AG09309 (cell line): ENCODE measurements at regions not wholly inside any gene's neighbourhood (a gene's known extent, or its start where the extent isn't known, plus 50 kb on each side); places are given as distances from the start of the nearest gene placed in this dataset.
"Not testable (repeated sequence)": the region's sequence is repeated elsewhere in the genome, so short reads cannot be mapped to it uniquely, and the experiment has no call there.

Experiments used
- DNase-seq: peaks from one replicate; pipeline ENCODE4 v3.0.0-alpha.2; 2010; ENCODE audit warnings: low read depth
- H3K4me3 ChIP-seq: 2 replicates; pipeline ENCODE4 v1.5.1; 2011; ENCODE audit warnings: mild to moderate bottlenecking, low read depth, low read length, moderate library complexity; ENCODE audit not compliant: control insufficient read depth
- CTCF ChIP-seq: IDR thresholded peaks from 2 replicates; pipeline ENCODE4 v1.5.1; 2011; ENCODE audit warnings: mild to moderate bottlenecking, low read depth, low read length, inconsistent platforms; ENCODE audit not compliant: insufficient read depth, control insufficient read depth; ENCODE audit errors: missing control alignments

DNA sequence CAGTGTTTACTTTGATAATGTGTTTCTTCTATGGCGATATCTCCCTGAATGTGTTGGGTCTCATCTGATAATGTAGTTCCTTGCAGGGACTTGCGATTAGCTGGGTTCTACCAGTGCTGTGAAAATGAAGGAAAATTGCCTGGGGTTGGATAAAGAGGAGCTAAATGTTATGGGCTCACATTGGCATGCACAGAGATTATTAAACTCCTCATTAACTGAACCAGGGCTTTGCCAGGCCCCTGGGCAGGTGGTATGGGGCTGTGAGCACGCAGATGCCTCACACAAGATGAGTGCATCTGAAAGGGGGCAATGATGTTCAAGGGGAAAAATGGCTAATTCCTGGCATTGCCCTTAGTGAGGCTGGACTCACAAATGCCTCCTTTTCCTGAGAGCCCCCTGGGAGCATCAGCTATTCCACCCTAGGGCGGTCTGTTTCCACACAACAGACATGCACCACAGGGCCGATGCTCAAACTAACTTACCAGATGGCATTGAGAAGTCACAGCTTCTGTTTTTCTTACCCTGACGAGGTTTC, 321.1 kb downstream of the SEC16B start:
- TF ChIP-seq CTCF, result no peak
- H3K4me3 ChIP-seq, result no peak overlapping the region
- no peak for DNase-seq

DNA sequence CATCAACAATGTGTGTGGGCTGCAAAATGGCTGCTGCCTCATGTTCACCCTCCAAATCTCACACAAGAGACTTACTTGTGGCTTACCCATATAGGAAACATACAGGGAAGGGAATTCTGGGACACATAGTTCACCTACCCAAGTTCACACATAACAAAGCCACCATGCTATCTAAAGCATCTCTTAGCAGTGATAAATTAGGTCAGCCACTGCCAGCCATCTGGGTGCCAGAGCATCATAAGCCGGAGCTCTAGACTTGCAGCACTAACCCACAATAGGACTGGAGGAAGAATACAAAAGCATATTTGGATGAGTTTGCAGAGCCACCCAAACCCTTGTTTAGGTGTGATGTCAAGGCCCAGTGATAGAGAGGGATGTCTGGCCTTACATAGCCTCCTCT, 321.7 kb downstream of the SEC16B start:
- H3K4me3 ChIP-seq, result no peak overlapping the region
- TF ChIP-seq CTCF, result no peak
- DNase-seq, result no peak

DNA sequence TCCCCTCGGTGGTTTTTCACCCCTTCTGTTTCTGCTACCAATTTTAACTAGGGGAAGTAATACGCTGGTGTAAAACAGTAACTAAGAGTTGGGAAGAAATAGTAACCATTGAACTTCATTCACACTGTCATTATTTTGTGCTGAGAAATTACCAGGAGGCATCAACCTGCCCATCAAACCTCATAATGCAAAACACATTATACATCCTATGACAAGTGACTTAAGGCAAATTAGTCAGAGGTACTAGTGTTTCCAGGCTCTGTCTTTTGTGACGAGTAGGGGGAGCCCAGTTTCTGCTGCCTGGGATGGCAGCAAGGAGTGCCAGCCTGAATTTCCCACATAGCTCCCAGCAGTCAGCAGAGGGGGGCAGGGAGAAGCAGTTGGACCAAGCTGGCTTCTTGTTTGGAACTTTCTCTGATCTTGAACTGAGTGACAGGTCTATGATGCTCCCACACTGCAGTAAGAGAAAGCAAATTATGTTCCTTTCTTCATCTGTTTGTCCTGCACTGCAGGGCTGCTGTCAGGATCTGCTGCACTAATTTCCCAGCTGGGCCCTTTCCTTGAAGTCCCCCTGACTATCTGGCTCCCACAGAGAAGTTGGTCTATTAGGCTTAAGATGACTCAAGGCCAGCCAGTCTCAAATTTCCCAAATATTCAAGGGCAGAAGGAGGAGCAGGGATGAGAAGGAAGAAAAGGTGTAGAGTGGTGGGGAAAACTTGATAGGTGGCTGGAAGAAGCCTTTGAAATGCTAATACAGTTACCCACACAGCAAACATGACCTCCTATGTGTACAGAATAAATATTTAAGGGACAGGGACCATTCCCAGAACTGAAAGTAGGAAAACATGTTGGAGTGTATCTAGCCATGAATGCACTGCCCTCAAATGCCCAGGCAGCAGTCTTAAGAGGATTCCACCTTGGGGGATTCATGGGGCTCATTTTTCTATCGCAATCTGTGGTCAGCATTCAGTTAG, 322.8 kb downstream of the SEC16B start:
- H3K4me3 ChIP-seq, result no peak overlapping the region
- no peak for DNase-seq

DNA sequence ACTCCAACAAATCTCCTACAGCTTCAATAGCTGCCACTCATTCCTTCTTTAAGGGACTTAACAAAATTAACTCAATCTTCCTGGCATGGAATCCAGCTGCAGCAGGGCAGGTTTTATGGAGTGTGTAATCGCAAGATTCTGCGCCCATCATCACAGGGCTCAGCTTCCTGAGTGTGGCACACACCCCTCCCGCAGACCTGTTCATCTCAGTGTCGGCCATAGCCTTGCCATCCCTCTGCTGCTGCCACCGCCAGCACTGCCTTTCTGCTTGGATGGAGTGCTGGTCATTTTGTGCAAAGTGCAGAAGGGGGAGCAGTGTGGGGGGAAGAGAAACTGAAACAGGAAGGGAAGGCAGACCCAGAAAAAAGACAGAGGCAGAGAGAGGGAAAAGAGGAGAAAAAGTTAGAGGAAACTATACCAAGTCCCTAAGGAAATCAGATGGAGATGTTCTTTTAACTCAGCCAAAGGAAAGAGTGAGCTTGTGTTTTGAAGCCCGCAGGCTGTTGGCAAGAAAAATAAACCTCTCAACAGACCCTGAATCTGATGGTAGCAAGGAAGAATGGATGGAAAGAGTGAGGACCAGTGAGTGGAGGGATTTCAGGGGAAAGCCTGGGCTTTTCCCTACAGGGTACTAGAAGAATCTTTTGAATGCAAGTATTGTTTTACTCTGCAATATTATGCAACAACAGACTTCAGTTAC, 324.2 kb downstream of the SEC16B start:
- TF ChIP-seq CTCF, result no peak
- no peak for DNase-seq
- no peak overlapping the region for H3K4me3 ChIP-seq

More for the DNA sequence above, 322.8 kb downstream of the SEC16B start:
- no peak for TF ChIP-seq CTCF

DNA sequence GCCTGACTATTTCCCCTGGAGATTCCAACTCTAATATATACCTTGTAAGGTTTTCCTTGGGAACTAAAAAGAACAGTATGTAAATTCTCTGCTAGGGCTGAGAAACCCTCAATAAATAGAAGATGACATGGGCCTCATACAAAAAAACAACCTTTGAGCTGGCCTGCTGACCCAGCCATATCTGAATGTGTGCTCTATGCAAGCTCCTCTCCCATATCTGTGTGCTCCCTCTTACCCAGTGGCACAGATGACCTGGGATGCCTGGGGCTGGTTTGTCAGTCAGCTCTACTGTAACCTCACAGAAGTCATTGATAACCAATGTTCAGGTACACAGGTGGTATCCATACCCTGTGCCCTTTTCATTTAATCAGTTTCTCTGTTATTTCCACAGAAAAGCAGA, 329.2 kb downstream of the SEC16B start:
- H3K4me3 ChIP-seq, result no peak overlapping the region
- TF ChIP-seq CTCF, result no peak
- DNase-seq, result no peak

DNA sequence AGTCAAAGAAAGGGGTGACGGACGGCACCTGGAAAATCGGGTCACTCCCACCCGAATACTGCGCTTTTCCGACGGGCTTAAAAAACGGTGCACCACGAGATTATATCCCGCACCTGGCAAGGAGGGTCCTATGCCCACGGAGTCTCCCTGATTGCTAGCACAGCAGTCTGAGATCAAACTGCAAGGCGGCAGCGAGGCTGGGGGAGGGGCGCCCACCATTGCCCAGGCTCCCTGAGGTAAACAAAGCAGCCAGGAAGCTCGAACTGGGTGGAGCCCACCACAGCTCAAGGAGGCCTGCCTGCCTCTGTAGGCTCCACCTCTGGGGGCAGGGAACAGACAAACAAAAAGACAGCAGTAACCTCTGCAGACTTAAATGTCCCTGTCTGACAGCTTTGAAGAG, 335.7 kb downstream of the SEC16B start:
- not testable (repeated sequence) for H3K4me3 ChIP-seq, DNase-seq
